Erythroblast (primary cell): ENCODE measurements at regions not wholly inside any gene's neighbourhood (a gene's known extent, or its start where the extent isn't known, plus 50 kb on each side); places are given as distances from the start of the nearest gene placed in this dataset.
A peak's percentile ranks its signal among the peaks of the same experiment; 100 is the strongest.

Experiments used
- DNase-seq, 2 experiments: peaks; one replicate each; lab custom pipeline; 2025; lab: John Stamatoyannopoulos, UW
- GATA1 ChIP-seq: IDR thresholded peaks from 2 replicates; pipeline ENCODE4 v1.6.1; 2011; ENCODE audit warnings: low read depth, mild to moderate bottlenecking, control low read depth, low read length, moderate library complexity
- POLR2A ChIP-seq: IDR thresholded peaks from 2 replicates; pipeline ENCODE4 v1.6.1; 2011; ENCODE audit warnings: mild to moderate bottlenecking, low read length

DNA sequence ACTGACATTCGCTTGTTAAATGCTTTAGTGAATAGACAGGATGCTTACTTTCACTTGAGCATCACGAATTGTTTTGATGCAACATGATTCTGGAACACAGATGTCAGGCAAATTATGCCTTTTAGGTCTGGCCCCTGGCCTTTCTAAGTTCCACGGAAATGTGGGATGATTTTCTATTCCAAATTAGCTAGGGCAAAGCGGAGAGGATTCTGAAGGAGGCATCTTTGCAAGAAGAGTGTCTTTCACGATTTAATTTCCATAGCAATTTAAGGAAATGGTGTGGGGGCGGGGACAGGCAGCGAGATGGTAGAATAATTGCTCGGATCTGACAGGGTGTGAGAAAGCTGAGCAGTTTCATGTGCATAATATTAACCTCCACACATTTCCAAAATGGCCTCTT, 238.5 kb upstream of the KCNMB2 start:
- DNase-seq, result no peak
- TF ChIP-seq GATA1 (no peak), POLR2A (no peak)

DNA sequence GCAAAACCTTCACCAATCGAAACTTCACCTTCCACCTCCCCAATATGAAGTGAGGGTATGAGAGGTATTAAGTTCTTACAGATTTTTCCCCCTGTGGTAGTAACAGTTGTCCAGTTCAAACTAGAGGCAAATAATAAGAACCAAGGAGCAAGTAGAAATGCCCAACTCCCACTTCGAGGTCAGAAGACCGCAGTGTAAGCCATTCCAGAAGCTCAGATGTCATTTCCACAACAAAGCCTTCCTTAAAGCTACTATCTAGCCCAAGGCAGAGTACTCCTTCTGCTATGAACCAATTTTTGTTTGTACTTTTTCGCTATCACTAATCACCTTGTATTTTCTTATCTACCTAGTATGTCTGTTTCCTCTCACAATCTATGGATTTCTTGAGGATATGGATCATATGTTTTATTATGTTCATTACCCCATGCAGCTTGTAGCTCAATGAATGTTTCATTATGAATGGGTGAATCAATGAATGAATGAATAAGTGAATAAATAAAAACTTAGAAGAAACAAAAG, 235.7 kb upstream of the KCNMB2 start:
- TF ChIP-seq POLR2A (no peak), GATA1 (no peak)
- DNase-seq, result no peak

DNA sequence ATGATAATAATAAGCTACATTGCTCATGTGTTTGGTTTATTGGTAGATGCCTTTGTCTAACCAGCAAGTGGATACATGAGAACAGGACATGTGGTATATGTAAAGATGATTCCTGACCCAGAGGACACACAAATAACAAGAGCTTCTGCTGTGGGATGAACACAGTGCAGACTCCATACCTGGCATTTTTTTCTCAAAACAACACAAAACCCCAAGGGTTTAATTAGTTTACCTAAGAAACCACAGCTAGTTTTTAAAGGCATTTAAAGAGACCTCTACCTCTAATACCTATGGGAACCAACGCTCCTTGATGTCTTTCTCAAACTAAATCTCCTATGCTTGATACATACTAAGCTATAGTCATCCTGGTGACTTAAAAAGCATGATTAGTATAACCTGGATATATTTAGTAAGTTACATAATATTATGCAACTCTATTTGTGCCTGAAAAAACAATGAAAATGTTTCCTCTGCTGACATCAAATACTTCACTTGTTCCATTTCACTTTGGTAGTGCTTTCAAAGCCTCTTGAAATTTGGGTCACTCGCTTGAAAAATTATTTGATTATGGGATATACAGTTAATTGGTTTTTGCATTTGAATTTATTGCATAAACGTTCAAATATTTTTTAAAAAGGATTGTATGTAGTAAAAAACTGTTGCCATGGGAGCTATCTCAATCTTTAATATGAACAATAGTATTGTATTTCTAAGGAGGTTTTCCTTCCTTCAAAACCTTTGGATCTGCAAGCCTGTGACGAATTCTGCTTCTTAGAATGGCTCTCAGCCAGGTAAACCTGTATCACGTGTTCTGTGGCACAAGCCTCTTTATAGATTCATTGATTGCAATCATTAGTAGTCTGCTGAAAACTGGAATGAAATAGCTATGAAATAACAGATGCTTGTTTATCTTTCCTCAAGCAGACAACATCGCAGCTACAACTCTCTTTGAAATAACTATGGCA, 233.0 kb upstream of the KCNMB2 start:
- TF ChIP-seq POLR2A (no peak), GATA1 (no peak)
- DNase-seq, result no peak

DNA sequence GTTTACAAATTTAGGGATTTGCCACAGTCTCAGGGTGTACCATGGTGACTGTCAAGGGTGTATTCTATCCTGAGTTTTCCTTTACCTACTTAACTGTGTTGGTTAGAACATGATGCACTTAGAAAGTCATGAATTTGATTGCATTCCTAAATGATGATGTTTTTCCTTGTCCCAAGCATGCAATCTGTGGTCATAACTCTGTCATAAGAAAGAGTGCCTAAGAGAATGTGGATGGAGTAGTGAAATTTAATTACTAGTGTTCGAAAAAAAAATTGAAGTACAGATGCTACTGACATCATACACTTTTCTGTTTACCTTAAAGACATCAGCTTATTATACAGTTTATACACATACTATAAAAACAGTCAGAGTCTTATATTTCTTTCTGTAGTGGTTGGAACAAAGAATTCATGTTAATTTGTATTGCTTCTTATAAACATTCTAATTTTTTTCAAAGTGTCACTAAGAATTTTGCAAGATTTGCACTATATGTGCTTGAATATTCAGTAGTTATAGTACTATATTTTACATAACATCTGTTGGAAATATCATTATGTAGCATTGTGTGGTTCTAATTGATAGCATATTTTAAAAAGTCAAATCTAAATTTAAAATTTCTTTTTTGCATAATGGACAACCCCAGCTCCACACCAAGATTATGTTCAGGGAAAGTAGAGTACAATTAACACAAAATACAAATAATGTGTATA, 231.3 kb upstream of the KCNMB2 start:
- TF ChIP-seq GATA1 (no peak), POLR2A (no peak)
- DNase-seq, result no peak

DNA sequence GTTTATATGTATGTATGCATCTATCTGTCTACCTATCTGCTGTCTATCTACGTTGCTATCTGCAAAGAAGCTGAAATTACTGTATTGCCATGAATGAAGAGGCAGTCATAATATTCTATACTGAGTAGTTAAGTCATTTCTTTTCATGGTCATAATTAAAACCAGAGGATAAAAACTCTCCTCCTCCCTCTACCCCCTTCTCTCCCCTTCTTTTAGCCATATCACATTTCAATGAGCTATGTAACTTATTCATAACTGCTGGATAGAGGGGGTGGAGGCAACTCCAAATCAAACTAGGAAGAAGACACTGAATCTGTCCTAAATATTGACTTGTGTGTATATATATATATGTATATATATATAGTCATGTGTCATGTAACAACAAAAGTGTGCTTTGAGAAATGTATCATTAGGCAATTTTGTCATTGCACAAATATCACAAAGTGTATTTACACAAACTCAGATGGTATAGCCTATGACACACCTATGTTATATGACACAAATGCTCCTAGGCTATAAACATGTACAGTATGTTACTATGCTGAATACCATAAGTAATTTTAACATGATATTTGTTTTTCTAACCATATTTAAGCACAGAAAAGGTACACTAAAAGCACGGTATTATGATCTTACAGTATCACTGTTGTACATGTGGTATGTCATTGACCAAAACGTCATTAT, 229.7 kb upstream of the KCNMB2 start:
- no peak for DNase-seq
- TF ChIP-seq POLR2A, result no peak
- no peak for TF ChIP-seq GATA1

DNA sequence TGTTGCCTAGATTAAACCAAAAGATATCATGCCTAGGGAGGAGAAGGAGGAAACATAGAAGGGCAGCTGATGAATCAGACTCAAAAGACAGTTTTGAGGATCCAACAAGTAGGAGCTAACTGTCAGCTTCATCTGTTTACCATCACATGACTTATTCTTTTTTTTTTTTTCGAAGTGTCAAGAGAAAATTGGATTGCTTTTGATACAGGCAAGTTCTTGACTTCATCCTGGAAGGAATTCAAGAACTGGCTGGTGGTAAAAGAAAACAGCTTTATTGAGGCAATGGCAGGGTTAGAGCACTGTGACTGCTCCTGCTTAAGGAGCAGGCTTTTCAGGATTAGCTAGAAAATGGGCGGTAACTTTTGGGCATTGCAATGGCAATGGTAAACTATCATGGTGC, 227.5 kb upstream of the KCNMB2 start:
- no peak for DNase-seq
- no peak for TF ChIP-seq GATA1
- no peak for TF ChIP-seq POLR2A

DNA sequence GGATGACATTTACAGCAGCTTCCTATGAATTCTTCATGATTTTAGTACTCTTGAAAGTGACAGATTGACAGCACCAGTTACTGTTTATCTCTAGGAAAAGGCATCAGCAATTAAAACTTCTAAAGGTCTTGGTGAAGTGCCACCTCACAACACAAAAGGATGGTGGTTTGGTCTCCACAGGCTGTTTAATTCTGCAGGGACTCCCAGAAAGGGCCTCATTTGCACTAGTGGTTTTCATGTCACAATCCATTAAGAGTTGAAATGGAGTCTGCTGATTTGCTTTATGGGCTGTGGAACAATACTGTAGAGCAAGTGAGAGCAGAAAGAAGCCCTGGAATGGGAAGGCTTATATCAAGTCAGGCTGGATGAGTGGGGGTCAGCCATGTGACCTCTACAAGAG, 225.3 kb upstream of the KCNMB2 start:
- no peak for TF ChIP-seq GATA1
- no peak for TF ChIP-seq POLR2A
- no peak for DNase-seq

DNA sequence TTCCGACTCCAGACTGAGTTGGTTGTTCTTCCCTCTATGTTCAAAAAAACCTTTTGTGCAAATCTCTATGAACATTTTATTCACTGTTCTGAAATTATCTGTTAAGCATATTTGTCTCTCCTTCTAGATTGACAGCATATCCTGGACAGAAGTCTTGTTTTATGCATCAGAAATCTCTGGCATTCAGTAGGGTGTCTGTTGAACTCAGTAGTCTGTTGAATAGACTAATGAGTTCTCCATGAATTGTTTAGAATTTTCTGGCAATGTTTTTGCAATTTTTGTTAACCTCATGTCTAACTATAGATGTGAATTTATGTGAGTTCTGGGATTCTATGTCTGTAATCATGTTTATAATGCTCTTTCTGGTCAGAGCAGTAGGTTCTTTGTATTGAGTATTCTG, 222.5 kb upstream of the KCNMB2 start:
- no peak for TF ChIP-seq GATA1
- TF ChIP-seq POLR2A, result no peak
- no peak for DNase-seq

DNA sequence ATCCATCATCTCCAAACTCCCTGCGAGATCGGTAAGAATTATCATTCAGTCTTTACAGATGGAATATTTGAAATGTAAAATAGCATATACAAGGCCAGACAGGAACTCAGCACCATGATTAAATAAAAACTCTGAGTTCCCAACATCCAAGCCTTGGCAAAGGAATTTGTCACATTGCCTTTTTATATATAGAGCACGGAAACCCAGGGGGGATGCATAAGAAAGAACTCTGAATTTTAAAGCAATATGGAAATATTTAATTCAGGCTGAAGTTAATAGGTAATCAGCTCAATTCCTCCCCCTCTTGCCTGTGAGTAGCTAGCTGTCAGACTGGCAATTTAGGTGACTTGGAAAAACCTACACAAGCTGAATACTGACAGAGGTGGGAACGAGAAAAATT, 217.9 kb upstream of the KCNMB2 start:
- no peak for DNase-seq
- no peak for TF ChIP-seq POLR2A
- no peak for TF ChIP-seq GATA1

DNA sequence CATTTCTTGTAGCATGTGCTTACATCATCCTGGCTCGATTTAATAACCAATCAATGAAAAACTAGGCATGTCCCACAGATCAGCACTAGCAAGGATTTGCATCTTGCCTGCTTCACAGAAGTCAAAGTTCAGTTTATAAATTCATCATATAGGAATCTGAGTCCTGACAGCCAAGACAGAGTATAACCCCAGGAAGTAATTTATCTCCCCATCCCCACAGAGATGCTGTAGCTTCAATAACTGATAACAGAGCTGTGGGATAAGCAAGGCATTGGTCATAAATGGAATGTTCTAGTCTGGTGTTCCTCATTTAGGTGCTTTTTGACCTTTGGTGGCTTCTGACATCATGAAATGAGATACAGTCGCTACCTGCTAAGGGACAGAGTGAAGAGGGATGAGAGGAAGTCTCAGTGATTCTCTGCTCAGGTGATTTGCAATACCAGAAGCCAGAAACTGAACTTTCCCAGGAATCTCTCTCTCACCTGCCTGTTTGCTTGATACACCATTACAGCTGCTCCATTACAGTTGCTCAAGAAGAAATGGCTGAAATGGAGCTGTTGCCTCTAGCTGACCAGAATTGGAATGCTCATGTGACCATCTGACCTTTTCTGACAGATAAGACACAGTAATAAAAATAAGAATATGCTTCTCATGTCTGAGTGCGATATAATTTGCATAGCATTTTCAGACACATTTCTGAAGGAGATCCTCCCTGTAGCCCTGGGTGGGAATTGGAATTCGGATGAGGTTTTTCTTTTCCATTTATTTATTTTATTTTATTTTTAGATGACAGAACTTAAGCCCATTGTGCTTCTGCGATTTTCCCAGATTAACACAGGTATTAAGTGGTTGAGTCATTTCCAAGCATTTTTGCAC, 217.1 kb upstream of the KCNMB2 start:
- TF ChIP-seq POLR2A, result no peak
- no peak for TF ChIP-seq GATA1
- no peak for DNase-seq

DNA sequence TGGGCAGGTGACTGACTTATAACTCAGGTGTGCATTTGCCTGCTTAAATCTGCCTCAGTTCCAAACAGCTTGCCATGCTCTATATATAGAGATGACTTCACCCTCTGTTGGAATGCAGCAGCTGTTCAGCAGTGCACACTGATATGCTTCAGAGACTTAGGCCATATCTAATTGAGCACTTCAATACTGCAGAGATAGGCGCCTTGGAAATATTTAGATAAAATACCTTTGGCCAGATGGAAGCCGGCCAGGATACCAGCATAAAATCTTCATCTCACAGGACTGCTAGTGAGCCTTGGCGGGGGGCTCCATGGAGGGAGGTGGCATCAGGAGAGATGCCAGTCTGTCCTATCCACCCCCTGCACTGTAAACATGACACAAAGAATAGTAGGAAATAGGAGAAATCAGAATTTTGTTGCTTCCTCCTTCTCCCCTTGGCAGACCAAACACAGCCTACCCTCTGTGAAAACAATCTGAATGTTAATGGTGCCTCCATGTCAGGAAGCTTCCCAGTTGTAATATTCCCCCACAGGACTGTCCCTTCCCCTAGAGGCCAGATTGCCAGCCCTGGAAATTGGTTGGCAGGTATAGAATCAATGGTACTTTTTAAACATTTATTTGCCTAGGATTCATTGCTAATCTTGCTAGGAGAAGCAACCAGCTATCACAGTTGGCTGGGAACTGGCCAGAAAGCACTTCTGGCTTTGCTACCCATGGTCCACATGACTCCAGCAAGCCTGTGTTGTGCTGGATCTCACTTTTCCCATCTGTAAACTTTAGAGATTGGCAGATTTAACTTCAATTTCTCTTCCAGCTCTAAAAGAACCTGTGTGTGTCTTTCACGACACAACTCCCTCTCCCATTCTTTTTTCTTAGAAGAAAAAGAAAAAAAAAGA, 215.5 kb upstream of the KCNMB2 start:
- TF ChIP-seq POLR2A (no peak), GATA1 (no peak)
- DNase-seq, result peak; percentile 60 to 82

DNA sequence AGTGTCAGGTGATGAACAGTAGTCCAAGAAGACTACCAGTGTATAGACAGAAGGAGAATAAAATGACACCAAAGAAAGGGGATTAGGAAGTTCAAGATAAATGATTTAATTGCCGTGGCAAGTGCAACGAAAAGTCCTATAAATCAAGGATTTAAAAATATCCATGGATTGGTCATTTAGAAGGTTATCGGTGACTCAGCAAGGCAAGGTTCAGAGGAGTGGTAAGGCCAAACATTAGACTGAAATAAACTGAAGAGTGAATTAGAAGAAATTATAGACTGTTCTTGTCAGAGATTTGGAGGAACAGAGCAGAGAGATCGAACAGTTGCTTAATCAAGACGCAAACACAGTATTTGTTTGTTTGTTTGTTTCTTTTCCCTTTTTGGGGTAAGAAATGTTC, 211.9 kb upstream of the KCNMB2 start:
- TF ChIP-seq POLR2A (no peak), GATA1 (no peak)
- no peak for DNase-seq

DNA sequence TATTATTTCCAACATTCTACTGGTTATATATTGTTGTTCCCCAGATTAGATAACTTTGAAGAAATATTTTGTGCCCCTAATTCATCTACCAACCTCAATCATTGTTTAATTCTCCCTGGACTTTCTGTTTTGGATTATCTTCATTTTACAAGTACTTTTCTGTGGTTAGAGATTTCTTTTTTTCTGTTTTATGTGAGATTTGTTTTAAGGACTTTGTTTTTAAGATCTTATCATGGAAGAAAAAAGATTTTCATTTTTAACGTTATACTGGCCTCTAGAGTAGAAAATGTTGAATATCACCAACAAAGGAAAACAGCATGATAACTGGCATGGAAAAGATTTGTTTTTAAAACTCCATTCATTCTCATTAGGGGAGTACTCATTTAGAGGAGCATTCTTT, 210.9 kb upstream of the KCNMB2 start:
- peak; percentile 6 to 11 for DNase-seq

More for the DNA sequence above, 210.9 kb upstream of the KCNMB2 start:
- no peak for TF ChIP-seq POLR2A
- no peak for TF ChIP-seq GATA1
